ENCODE measurements at regions not wholly inside any gene's neighbourhood (a gene's known extent, or its start where the extent isn't known, plus 50 kb on each side); places are given as distances from the start of the nearest gene placed in this dataset.

DNA sequence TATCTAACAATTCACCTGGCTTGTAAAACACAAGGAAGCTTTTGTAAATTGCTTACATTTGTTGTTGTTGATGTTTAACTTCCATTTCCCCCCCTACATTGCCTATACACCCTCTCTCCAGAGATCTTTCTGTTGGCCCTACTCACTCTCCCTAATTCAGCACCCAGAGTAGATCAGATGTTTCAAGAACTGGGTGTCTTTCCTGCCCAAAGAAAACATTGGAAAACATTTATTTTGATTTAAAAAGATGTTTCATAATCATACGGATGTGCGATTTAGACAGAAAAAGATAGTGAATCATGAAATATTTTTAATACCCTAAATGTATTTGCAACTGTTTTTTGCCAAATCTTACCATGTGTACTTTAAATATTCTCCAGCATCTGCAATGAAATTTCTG lies 446.4 kb upstream of the RGS6 start:
- TF ChIP-seq, protein P1, sequence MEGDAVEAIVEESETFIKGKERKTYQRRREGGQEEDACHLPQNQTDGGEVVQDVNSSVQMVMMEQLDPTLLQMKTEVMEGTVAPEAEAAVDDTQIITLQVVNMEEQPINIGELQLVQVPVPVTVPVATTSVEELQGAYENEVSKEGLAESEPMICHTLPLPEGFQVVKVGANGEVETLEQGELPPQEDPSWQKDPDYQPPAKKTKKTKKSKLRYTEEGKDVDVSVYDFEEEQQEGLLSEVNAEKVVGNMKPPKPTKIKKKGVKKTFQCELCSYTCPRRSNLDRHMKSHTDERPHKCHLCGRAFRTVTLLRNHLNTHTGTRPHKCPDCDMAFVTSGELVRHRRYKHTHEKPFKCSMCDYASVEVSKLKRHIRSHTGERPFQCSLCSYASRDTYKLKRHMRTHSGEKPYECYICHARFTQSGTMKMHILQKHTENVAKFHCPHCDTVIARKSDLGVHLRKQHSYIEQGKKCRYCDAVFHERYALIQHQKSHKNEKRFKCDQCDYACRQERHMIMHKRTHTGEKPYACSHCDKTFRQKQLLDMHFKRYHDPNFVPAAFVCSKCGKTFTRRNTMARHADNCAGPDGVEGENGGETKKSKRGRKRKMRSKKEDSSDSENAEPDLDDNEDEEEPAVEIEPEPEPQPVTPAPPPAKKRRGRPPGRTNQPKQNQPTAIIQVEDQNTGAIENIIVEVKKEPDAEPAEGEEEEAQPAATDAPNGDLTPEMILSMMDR (IDR thresholded peaks at IDR 0.05) = no peak
- no peak for TF ChIP-seq POLR2A (IDR thresholded peaks at IDR 0.05)
